Ascending aorta (tissue), 2 donors: ENCODE measurements at regions not wholly inside any gene's neighbourhood (a gene's known extent, or its start where the extent isn't known, plus 50 kb on each side); places are given as distances from the start of the nearest gene placed in this dataset.
"Not testable (repeated sequence)": the region's sequence is repeated elsewhere in the genome, so short reads cannot be mapped to it uniquely, and the experiment has no call there.

Experiments used
- DNase-seq, 2 donors: peaks; one replicate each; pipeline ENCODE4 v3.0.0-alpha.2; 2019; ENCODE audit warnings: low spot score in 2 of 2
- H3K27ac ChIP-seq, 2 donors: fragments of 200-600 bp; sonication (generic); one replicate each; pipeline ENCODE4 v1.5.1; 2016 to 2017; ENCODE audit warnings: mild to moderate bottlenecking in 1 of 2
- H3K27me3 ChIP-seq: fragments of 200-600 bp; sonication (generic); one replicate; pipeline ENCODE4 v1.5.1; 2017
- H3K36me3 ChIP-seq, 2 donors: fragments of 200-600 bp; sonication (generic); one replicate each; pipeline ENCODE4 v1.5.1; 2016
- H3K4me1 ChIP-seq, 2 donors: fragments of 200-600 bp; sonication (generic); one replicate each; pipeline ENCODE4 v1.5.1; 2016 to 2017; ENCODE audit warnings: mild to moderate bottlenecking in 1 of 2
- H3K4me3 ChIP-seq, 2 donors: fragments of 200-600 bp; sonication (generic); one replicate each; pipeline ENCODE4 v1.5.1; 2016 to 2017; ENCODE audit warnings: mild to moderate bottlenecking in 1 of 2
- H3K9me3 ChIP-seq, 2 donors: fragments of 200-600 bp; sonication (generic); one replicate each; pipeline ENCODE4 v1.5.1; 2016
- CTCF ChIP-seq, 3 experiments: fragments of 200-600 bp in 2 of 3; fragments of 450-650 bp in 1 of 3; sonication (generic) in 2 of 3; IDR thresholded peaks; one replicate each; pipeline ENCODE4 v1.5.1; 2016 to 2019; ENCODE audit warnings: antibody characterized with exemption in 3 of 3, mild to moderate bottlenecking in 1 of 3, moderate library complexity in 1 of 3
- intact Hi-C: fragments of 100-400 bp; cut with DNase I; formaldehyde crosslinking; loops from one replicate; pipeline ENCODE4 v1.15.1; 2023

- Histone ChIP-seq H3K27ac (no peak overlapping the region), H3K36me3 (no peaks in the 10 kb centered on the region), H3K4me3 (no peak overlapping the region), H3K27me3 (no peaks in the 10 kb centered on the region), H3K4me1 (no peaks in the 10 kb centered on the region), H3K9me3 (no peaks in the 10 kb centered on the region)
- no peak for TF ChIP-seq CTCF (IDR thresholded peaks at IDR 0.05)
- intact Hi-C loops = no loop called here
- no peak for DNase-seq
Observed at GRCh38 chr5:92841604-92842155, 739.3 kb downstream of the NR2F1-AS1 start.

- DNase-seq = no peak
- Histone ChIP-seq H3K9me3 (no peaks in the 10 kb centered on the region), H3K4me1 (no peaks in the 10 kb centered on the region), H3K4me3 (no peak overlapping the region), H3K27me3 (no peaks in the 10 kb centered on the region), H3K27ac (no peak overlapping the region), H3K36me3 (no peaks in the 10 kb centered on the region)
- no peak for TF ChIP-seq CTCF (IDR thresholded peaks at IDR 0.05)
- intact Hi-C loops = no loop called here
Observed at GRCh38 chr5:92838253-92838652, 742.8 kb downstream of the NR2F1-AS1 start.

GRCh38 chr5:92836855-92837755 lies 743.9 kb downstream of the NR2F1-AS1 start:
- no peak for DNase-seq
- intact Hi-C loops = no loop called here
- Histone ChIP-seq H3K27ac (no peak overlapping the region), H3K27me3 (no peaks in the 10 kb centered on the region), H3K36me3 (no peaks in the 10 kb centered on the region), H3K9me3 (no peaks in the 10 kb centered on the region), H3K4me3 (no peak overlapping the region), H3K4me1 (no peaks in the 10 kb centered on the region)
- TF ChIP-seq CTCF (IDR thresholded peaks at IDR 0.05) = no peak

GRCh38 chr5:92835712-92836111 lies 745.3 kb downstream of the NR2F1-AS1 start:
- no peaks in the 10 kb centered on the region for H3K9me3 ChIP-seq
- H3K27me3 ChIP-seq = no peaks in the 10 kb centered on the region
- H3K27ac ChIP-seq = no peak overlapping the region
- no peak for DNase-seq
- H3K4me1 ChIP-seq = no peaks in the 10 kb centered on the region
- H3K4me3 ChIP-seq = no peak overlapping the region
- intact Hi-C loops = no loop called here
- no peaks in the 10 kb centered on the region for H3K36me3 ChIP-seq
- TF ChIP-seq CTCF (IDR thresholded peaks at IDR 0.05) = no peak

GRCh38 chr5:92823551-92823950 lies 757.5 kb downstream of the NR2F1-AS1 start:
- H3K27me3 ChIP-seq, DNase-seq, intact Hi-C loops, H3K27ac ChIP-seq, H3K9me3 ChIP-seq, H3K36me3 ChIP-seq, H3K4me1 ChIP-seq, H3K4me3 ChIP-seq: not testable (repeated sequence)

GRCh38 chr5:92822183-92822582 lies 758.8 kb downstream of the NR2F1-AS1 start:
- no peak for DNase-seq
- no peaks in the 10 kb centered on the region for H3K9me3 ChIP-seq
- no peak overlapping the region for H3K4me3 ChIP-seq
- no peak for TF ChIP-seq CTCF (IDR thresholded peaks at IDR 0.05)
- H3K27me3 ChIP-seq = no peaks in the 10 kb centered on the region
- intact Hi-C loops = no loop called here
- no peaks in the 10 kb centered on the region for H3K4me1 ChIP-seq
- no peak overlapping the region for H3K27ac ChIP-seq
- no peaks in the 10 kb centered on the region for H3K36me3 ChIP-seq
